ENCODE measurements at regions not wholly inside any gene's neighbourhood (a gene's known extent, or its start where the extent isn't known, plus 50 kb on each side); places are given as distances from the start of the nearest gene placed in this dataset.

DNA sequence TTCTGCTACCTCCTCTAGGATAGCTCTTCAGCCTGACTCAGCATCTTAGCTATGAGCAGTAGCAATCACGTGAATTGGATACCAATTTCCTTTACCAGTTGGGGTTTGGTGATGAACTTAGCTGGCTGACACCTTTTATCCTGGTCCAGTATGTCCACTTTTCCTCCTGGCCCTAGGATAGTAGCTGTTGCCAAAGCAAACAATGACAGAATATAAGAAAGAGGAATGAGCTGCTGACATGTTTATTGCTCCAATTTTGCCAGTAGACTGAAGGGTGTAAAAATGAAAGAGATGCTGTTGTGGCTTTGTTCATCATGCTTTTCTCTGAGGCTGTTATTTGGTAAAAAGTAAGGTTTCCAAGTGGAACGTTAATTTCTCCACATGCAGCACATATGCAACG lies 168.3 kb upstream of the JAG1 start:
- DNase-seq (ENCODE audit: extremely low read depth, insufficient read length): no peak
- H3K36me3 ChIP-seq (ENCODE audit: control insufficient read depth, insufficient read depth, low read length): no peaks in the 10 kb centered on the region
- H3K27me3 ChIP-seq (replicated peaks; ENCODE audit: control insufficient read depth, insufficient read depth, low read length): no peaks in the 10 kb centered on the region
- TF ChIP-seq, protein P1, sequence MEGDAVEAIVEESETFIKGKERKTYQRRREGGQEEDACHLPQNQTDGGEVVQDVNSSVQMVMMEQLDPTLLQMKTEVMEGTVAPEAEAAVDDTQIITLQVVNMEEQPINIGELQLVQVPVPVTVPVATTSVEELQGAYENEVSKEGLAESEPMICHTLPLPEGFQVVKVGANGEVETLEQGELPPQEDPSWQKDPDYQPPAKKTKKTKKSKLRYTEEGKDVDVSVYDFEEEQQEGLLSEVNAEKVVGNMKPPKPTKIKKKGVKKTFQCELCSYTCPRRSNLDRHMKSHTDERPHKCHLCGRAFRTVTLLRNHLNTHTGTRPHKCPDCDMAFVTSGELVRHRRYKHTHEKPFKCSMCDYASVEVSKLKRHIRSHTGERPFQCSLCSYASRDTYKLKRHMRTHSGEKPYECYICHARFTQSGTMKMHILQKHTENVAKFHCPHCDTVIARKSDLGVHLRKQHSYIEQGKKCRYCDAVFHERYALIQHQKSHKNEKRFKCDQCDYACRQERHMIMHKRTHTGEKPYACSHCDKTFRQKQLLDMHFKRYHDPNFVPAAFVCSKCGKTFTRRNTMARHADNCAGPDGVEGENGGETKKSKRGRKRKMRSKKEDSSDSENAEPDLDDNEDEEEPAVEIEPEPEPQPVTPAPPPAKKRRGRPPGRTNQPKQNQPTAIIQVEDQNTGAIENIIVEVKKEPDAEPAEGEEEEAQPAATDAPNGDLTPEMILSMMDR (IDR thresholded peaks at IDR 0.05; ENCODE audit: insufficient read depth, low read length, poor library complexity, severe bottlenecking): no peak
- H3K4me3 ChIP-seq (replicated peaks; ENCODE audit: low read depth, low read length): no peak overlapping the region

DNA sequence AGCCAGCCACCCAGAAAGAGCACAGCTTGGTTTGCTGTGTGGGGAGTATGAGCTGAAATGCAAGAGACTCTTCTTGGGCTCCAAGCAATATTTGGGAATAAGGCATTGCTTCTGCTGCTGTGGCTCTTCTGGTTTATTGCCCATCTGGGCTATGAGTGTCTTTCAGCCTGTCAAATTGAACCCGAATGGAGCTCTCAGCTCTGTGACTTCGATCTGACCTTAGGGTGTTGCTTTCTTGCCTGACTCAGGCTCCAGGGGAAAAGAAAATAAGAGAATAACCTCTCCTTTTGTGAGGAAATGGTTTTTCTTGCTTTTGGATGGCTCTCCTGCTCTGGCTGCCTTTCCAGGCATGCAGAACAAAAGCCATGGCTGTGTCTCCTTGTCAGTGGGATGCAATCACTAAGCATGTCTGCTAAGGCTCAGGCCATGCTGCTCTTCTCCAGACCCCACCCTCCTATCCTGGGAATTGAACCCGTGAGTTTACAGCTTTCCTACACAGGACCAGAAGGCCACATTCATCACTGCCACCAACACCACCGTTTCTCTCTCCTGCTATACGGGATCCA lies 169.4 kb upstream of the JAG1 start:
- Histone ChIP-seq H3K27me3 (replicated peaks; ENCODE audit: control insufficient read depth, insufficient read depth, low read length) (no peaks in the 10 kb centered on the region), H3K36me3 (ENCODE audit: control insufficient read depth, insufficient read depth, low read length) (no peaks in the 10 kb centered on the region), H3K4me3 (replicated peaks; ENCODE audit: low read depth, low read length) (no peak overlapping the region)
- no peak for DNase-seq (ENCODE audit: extremely low read depth, insufficient read length)
- TF ChIP-seq, protein P1 (IDR thresholded peaks at IDR 0.05; ENCODE audit: insufficient read depth, low read length, poor library complexity, severe bottlenecking): no peak

DNA sequence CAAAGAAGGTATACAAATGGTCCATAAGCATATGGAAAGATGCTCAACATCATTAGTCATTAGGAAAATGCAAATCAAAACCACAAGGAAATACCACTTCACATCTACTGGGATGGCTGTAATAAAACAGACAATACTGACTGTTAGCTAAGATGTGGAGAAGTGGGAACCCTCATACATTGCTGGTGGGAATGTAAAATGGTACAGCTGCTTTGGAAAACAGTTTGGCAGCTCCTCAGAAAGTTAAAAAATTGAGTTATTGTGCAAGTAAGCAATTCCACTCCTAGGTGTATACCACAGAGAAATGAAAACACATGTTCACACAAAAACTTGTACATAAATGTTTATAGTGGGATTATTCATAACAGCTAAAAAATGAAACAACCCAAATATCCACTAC lies 173.0 kb upstream of the JAG1 start:
- TF ChIP-seq, protein P1 (IDR thresholded peaks at IDR 0.05; ENCODE audit: insufficient read depth, low read length, poor library complexity, severe bottlenecking): no peak
- no peaks in the 10 kb centered on the region for H3K27me3 ChIP-seq (replicated peaks; ENCODE audit: control insufficient read depth, insufficient read depth, low read length)
- H3K36me3 ChIP-seq (ENCODE audit: control insufficient read depth, insufficient read depth, low read length): no peaks in the 10 kb centered on the region
- no peak for DNase-seq (ENCODE audit: extremely low read depth, insufficient read length)
- H3K4me3 ChIP-seq (replicated peaks; ENCODE audit: low read depth, low read length): no peak overlapping the region

DNA sequence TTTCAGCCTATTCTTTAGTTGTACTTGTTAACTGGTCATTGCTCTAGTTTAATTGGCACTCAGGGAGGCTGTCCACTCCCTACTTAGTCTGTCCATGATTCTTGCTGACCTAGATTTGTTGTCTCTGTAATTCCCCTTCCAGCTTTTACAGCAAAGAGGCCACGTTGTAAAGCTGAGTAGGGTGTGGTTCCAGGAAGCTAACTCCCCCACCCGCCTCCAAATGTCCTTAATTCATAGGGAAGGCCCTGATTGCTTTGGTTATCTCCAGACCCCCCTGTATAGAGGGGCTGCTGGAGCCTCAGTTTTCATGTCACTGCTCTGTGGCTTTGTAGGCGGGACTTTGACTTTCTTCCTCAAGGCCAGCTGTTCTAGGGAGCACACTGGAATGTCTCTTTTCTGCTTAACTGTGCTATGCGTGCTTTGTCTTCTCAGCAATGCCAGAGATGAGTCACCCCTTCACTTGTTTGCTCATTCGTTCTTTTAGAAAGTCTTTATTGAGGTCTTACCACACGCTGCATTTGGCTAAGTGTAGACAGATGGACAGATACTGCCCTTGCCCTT lies 175.1 kb upstream of the JAG1 start:
- TF ChIP-seq, protein P1 (IDR thresholded peaks at IDR 0.05; ENCODE audit: insufficient read depth, low read length, poor library complexity, severe bottlenecking): no peak
- no peaks in the 10 kb centered on the region for H3K27me3 ChIP-seq (replicated peaks; ENCODE audit: control insufficient read depth, insufficient read depth, low read length)
- no peak for DNase-seq (ENCODE audit: extremely low read depth, insufficient read length)
- no peak overlapping the region for H3K4me3 ChIP-seq (replicated peaks; ENCODE audit: low read depth, low read length)
- no peaks in the 10 kb centered on the region for H3K36me3 ChIP-seq (ENCODE audit: control insufficient read depth, insufficient read depth, low read length)

DNA sequence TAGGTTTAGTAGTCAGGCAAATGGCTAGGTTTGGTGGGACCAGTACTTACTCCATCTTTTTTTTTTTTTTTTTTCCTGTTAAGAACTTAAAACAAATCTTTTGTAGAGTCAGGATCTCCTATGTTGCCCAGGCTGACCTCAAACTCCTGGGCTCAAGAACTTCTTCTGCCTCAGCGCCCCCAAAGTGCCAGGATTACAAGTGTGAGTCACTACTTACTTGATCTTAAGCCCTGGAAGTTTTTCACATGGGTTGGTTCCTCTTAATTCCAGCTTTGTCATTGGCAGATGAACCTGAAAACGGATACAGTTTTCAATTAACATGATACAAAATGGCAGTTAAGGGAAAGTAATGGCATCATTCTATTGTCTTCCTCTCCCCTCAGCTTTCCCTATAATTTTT lies 179.4 kb upstream of the JAG1 start:
- Histone ChIP-seq H3K36me3 (ENCODE audit: control insufficient read depth, insufficient read depth, low read length) (no peaks in the 10 kb centered on the region), H3K4me3 (replicated peaks; ENCODE audit: low read depth, low read length) (no peak overlapping the region), H3K27me3 (replicated peaks; ENCODE audit: control insufficient read depth, insufficient read depth, low read length) (no peaks in the 10 kb centered on the region)
- TF ChIP-seq, protein P1 (IDR thresholded peaks at IDR 0.05; ENCODE audit: insufficient read depth, low read length, poor library complexity, severe bottlenecking): no peak
- no peak for DNase-seq (ENCODE audit: extremely low read depth, insufficient read length)

DNA sequence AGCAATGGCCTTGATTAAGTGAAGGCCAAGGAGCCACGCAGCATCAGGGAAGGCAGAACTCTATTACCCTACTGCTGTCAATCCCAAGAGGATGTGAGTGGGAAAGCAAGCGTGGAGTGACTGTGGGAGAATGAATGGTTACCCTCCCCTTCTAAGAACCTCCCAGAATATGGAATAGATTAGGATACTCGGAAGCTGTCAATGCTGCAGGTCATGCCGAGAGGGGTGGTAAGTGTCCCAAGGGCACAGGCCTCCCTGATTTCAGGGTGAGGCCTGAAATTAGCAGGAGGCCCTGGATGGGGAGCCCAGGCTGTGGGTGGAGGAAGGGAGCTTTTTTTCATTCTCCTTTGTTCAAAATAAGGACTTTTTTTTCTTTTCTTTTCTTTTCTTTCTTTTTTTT lies 179.9 kb upstream of the JAG1 start:
- DNase-seq (ENCODE audit: extremely low read depth, insufficient read length): no peak
- TF ChIP-seq, protein P1 (IDR thresholded peaks at IDR 0.05; ENCODE audit: insufficient read depth, low read length, poor library complexity, severe bottlenecking): no peak
- Histone ChIP-seq H3K4me3 (replicated peaks; ENCODE audit: low read depth, low read length) (no peak overlapping the region), H3K36me3 (ENCODE audit: control insufficient read depth, insufficient read depth, low read length) (no peaks in the 10 kb centered on the region), H3K27me3 (replicated peaks; ENCODE audit: control insufficient read depth, insufficient read depth, low read length) (no peaks in the 10 kb centered on the region)
